OCI-LY7 (cell line): ENCODE measurements at regions not wholly inside any gene's neighbourhood (a gene's known extent, or its start where the extent isn't known, plus 50 kb on each side); places are given as distances from the start of the nearest gene placed in this dataset.

Experiments
- EZH2phosphoT487 ChIP-seq: fragments of 200-600 bp; sonication (generic); IDR thresholded peaks from 2 replicates; pipeline ENCODE4 v1.6.1; 2018; ENCODE audit warnings: low read depth, borderline replicate concordance, mild to moderate bottlenecking, mixed run types, antibody characterized with exemption, low read length, moderate library complexity, mixed read lengths
- TF ChIP-seq, protein P1 (sequence below): fragments of 200-600 bp; sonication (generic); conservative IDR thresholded peaks from 2 replicates; pipeline ENCODE4 v1.5.1; 2014; ENCODE audit warnings: mild to moderate bottlenecking, antibody characterized with exemption, low read length, moderate library complexity, mixed read lengths

DNA sequence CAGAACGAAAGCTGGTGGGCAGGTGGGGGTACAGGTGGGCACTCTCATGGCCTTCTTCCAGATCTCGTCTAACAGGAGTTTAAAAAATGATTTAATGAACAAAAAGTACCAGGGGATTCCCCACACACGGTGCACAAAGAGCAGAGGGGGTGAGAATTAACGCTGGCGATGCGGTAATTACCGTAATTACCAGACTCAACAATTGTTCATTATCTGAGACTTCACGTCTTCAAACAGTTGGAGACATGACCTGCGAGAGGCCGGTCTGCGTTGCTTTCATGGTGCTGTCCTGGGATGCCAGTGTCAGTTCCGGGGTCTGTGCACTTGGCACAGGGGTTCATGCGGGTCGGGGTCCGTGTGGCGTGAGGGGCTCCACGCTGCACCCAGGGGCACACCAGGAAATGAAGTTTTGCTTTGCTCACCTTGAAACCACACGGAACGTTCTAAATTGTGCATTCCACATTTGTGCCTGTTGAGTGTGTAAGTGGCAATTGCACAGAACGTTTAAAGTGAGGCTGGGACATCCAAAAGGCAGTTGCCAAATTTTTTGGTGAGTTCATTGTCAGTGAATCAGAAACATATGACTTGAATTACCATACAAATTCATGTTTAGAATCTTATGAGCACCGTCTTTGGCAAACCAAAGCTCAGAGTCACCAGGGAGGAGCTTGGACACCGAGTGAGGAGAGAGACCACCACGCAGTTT, 256.4 kb upstream of the IRX1 start:
- TF ChIP-seq, protein P1, sequence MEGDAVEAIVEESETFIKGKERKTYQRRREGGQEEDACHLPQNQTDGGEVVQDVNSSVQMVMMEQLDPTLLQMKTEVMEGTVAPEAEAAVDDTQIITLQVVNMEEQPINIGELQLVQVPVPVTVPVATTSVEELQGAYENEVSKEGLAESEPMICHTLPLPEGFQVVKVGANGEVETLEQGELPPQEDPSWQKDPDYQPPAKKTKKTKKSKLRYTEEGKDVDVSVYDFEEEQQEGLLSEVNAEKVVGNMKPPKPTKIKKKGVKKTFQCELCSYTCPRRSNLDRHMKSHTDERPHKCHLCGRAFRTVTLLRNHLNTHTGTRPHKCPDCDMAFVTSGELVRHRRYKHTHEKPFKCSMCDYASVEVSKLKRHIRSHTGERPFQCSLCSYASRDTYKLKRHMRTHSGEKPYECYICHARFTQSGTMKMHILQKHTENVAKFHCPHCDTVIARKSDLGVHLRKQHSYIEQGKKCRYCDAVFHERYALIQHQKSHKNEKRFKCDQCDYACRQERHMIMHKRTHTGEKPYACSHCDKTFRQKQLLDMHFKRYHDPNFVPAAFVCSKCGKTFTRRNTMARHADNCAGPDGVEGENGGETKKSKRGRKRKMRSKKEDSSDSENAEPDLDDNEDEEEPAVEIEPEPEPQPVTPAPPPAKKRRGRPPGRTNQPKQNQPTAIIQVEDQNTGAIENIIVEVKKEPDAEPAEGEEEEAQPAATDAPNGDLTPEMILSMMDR: no peak
- TF ChIP-seq EZH2phosphoT487: no peak
